ENCODE measurements at regions not wholly inside any gene's neighbourhood (a gene's known extent, or its start where the extent isn't known, plus 50 kb on each side); places are given as distances from the start of the nearest gene placed in this dataset.

GRCh38 chr10:35758076-35758475, 116.0 kb upstream of the FZD8 start:
- DNase-seq (ENCODE audit: low spot score) = no peak
- Histone ChIP-seq H3K14ac (ENCODE audit: low read length) (no peak overlapping the region), H3K4me3 (ENCODE audit: low read length in 2 of 2) (no peak overlapping the region), H4K91ac (ENCODE audit: low read depth, low read length, poor library complexity) (no peak overlapping the region), H3K9me3 (replicated peaks in 1 of 2; ENCODE audit: control insufficient read depth in 2 of 2, insufficient read depth in 1 of 2, low read depth in 1 of 2, low read length in 2 of 2) (peaks cover 0 to 2% of the 10 kb centered on the region in 2 donors), H2AFZ (ENCODE audit: low read length) (no peak overlapping the region), H3K36me3 (replicated peaks in 1 of 2; ENCODE audit: control insufficient read depth in 2 of 2, insufficient read depth in 2 of 2, low read length in 2 of 2) (no peaks in the 10 kb centered on the region), H3K9ac (ENCODE audit: low read depth, low read length, poor library complexity) (no peak overlapping the region), H2BK120ac (ENCODE audit: low read depth, low read length) (no peak overlapping the region), H2BK5ac (ENCODE audit: low read length) (no peak overlapping the region), H3K4me1 (ENCODE audit: control insufficient read depth in 2 of 2, insufficient read depth in 1 of 2, low read depth in 1 of 2, low read length in 2 of 2) (peaks cover 0 to 1% of the 10 kb centered on the region in 2 donors), H2BK15ac (ENCODE audit: low read length) (no peak overlapping the region), H2BK12ac (ENCODE audit: low read length) (no peak overlapping the region), H3K79me1 (ENCODE audit: low read depth, low read length) (no peaks in the 10 kb centered on the region), H3K27me3 (ENCODE audit: control insufficient read depth in 3 of 3, insufficient read depth in 3 of 3, low read depth in 1 of 3, low read length in 3 of 3) (no peaks in the 10 kb centered on the region), H3K4ac (ENCODE audit: low read length) (no peak overlapping the region), H3K4me2 (ENCODE audit: insufficient read depth, low read length, poor library complexity, severe bottlenecking) (no peak overlapping the region), H3K27ac (replicated peaks; ENCODE audit: low read length) (no peak overlapping the region), H4K8ac (ENCODE audit: low read depth, low read length) (no peak overlapping the region), H3K23ac (ENCODE audit: low read depth, low read length, poor library complexity) (no peak overlapping the region), H3K18ac (ENCODE audit: low read length) (no peak overlapping the region), H2AK5ac (ENCODE audit: low read depth, low read length) (no peak overlapping the region)
- WGBS, 2 donors (ENCODE audit: extremely low coverage in 2 of 2, insufficient read length in 2 of 2, insufficient replicate concordance in 1 of 2) = no CpG with 5 or more reads among the region's 9 CpGs

DNA sequence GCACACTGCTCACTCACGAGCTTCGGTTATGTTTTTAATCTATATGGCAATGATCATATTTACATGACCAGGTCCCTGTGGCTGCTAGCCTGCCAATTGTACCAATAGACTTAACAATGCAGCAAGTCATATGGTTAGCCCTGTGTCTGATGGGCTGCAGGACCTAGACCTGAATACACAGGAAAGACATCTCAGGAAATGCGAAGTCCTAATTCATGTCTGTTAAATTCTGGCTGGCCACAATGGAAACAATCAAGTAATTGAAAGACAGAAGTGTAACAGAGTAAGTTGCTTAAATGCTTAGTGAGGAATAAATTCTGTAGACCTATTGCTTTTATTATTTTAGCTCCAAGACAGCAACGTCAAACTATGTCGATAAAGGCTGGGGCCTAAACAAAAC, 112.4 kb upstream of the FZD8 start:
- Histone ChIP-seq H4K8ac (ENCODE audit: low read depth, low read length) (no peak overlapping the region), H3K14ac (ENCODE audit: low read length) (no peak overlapping the region), H3K9me3 (replicated peaks in 1 of 2; ENCODE audit: control insufficient read depth in 2 of 2, insufficient read depth in 1 of 2, low read depth in 1 of 2, low read length in 2 of 2) (peaks cover 0 to 2% of the 10 kb centered on the region in 2 donors), H2AK5ac (ENCODE audit: low read depth, low read length) (no peak overlapping the region), H3K79me1 (ENCODE audit: low read depth, low read length) (no peaks in the 10 kb centered on the region), H3K4me3 (ENCODE audit: low read length in 2 of 2) (no peak overlapping the region), H2AFZ (ENCODE audit: low read length) (no peak overlapping the region), H3K36me3 (replicated peaks in 1 of 2; ENCODE audit: control insufficient read depth in 2 of 2, insufficient read depth in 2 of 2, low read length in 2 of 2) (no peaks in the 10 kb centered on the region), H3K4me2 (ENCODE audit: insufficient read depth, low read length, poor library complexity, severe bottlenecking) (no peak overlapping the region), H2BK5ac (ENCODE audit: low read length) (no peak overlapping the region), H3K23ac (ENCODE audit: low read depth, low read length, poor library complexity) (no peak overlapping the region), H3K18ac (ENCODE audit: low read length) (no peak overlapping the region), H2BK120ac (ENCODE audit: low read depth, low read length) (no peak overlapping the region), H3K9ac (ENCODE audit: low read depth, low read length, poor library complexity) (no peak overlapping the region), H3K27me3 (ENCODE audit: control insufficient read depth in 3 of 3, insufficient read depth in 3 of 3, low read depth in 1 of 3, low read length in 3 of 3) (no peaks in the 10 kb centered on the region), H3K27ac (replicated peaks; ENCODE audit: low read length) (no peak overlapping the region), H4K91ac (ENCODE audit: low read depth, low read length, poor library complexity) (no peak overlapping the region), H3K4ac (ENCODE audit: low read length) (no peak overlapping the region), H2BK15ac (ENCODE audit: low read length) (no peak overlapping the region), H2BK12ac (ENCODE audit: low read length) (no peak overlapping the region), H3K4me1 (ENCODE audit: control insufficient read depth in 2 of 2, insufficient read depth in 1 of 2, low read depth in 1 of 2, low read length in 2 of 2) (peaks cover 2 to 9% of the 10 kb centered on the region in 2 donors)
- no peak for DNase-seq (ENCODE audit: low spot score)
- WGBS, 2 donors (ENCODE audit: extremely low coverage in 2 of 2, insufficient read length in 2 of 2, insufficient replicate concordance in 1 of 2) = no CpG with 5 or more reads among the region's 5 CpGs

- no CpG with 5 or more reads among the region's 11 CpGs for WGBS, 2 donors (ENCODE audit: extremely low coverage in 2 of 2, insufficient read length in 2 of 2, insufficient replicate concordance in 1 of 2)
- Histone ChIP-seq H3K4me1 (ENCODE audit: control insufficient read depth in 2 of 2, insufficient read depth in 1 of 2, low read depth in 1 of 2, low read length in 2 of 2) (peaks cover 2 to 9% of the 10 kb centered on the region in 2 donors), H2AK5ac (ENCODE audit: low read depth, low read length) (no peak overlapping the region), H3K36me3 (replicated peaks in 1 of 2; ENCODE audit: control insufficient read depth in 2 of 2, insufficient read depth in 2 of 2, low read length in 2 of 2) (no peaks in the 10 kb centered on the region), H3K27ac (replicated peaks; ENCODE audit: low read length) (no peak overlapping the region), H3K18ac (ENCODE audit: low read length) (peak overlapping the region; percentile 41), H4K91ac (ENCODE audit: low read depth, low read length, poor library complexity) (no peak overlapping the region), H2BK5ac (ENCODE audit: low read length) (no peak overlapping the region), H3K27me3 (ENCODE audit: control insufficient read depth in 3 of 3, insufficient read depth in 3 of 3, low read depth in 1 of 3, low read length in 3 of 3) (no peaks in the 10 kb centered on the region), H3K23ac (ENCODE audit: low read depth, low read length, poor library complexity) (no peak overlapping the region), H2BK12ac (ENCODE audit: low read length) (no peak overlapping the region), H2BK15ac (ENCODE audit: low read length) (no peak overlapping the region), H3K79me1 (ENCODE audit: low read depth, low read length) (no peaks in the 10 kb centered on the region), H3K4me3 (ENCODE audit: low read length in 2 of 2) (no peak overlapping the region), H3K14ac (ENCODE audit: low read length) (no peak overlapping the region), H2BK120ac (ENCODE audit: low read depth, low read length) (no peak overlapping the region), H3K9ac (ENCODE audit: low read depth, low read length, poor library complexity) (no peak overlapping the region), H3K9me3 (replicated peaks in 1 of 2; ENCODE audit: control insufficient read depth in 2 of 2, insufficient read depth in 1 of 2, low read depth in 1 of 2, low read length in 2 of 2) (no peaks in the 10 kb centered on the region), H3K4me2 (ENCODE audit: insufficient read depth, low read length, poor library complexity, severe bottlenecking) (no peak overlapping the region), H3K4ac (ENCODE audit: low read length) (no peak overlapping the region), H2AFZ (ENCODE audit: low read length) (no peak overlapping the region), H4K8ac (ENCODE audit: low read depth, low read length) (no peak overlapping the region)
- DNase-seq (ENCODE audit: low spot score) = no peak
These were observed 110.7 kb upstream of the FZD8 start for GRCh38 chr10:35752469-35753461.

DNA sequence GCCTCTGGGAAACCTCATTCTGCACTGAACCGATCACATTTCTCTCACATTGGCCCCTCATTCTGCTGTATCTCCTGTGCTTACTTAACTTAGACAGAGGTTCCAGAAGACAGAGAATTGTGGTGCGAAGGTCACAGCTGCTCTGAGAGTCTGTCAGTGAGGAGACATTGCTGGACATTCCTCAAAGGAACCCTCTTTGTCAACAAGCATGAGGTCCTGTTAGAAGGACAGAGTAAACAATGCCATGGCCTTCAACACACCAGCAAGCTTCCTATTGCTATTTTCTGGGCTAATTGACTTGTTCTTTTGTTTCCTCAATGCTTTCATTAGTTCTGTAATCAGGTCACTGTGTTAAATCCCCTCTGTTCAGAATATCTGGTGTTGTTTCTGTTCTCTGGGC, 109.3 kb upstream of the FZD8 start:
- H3K14ac ChIP-seq (ENCODE audit: low read length) = no peak overlapping the region
- H3K4ac ChIP-seq (ENCODE audit: low read length) = no peak overlapping the region
- H3K36me3 ChIP-seq (replicated peaks in 1 of 2; ENCODE audit: control insufficient read depth in 2 of 2, insufficient read depth in 2 of 2, low read length in 2 of 2) = no peaks in the 10 kb centered on the region
- H2BK15ac ChIP-seq (ENCODE audit: low read length) = no peak overlapping the region
- H4K91ac ChIP-seq (ENCODE audit: low read depth, low read length, poor library complexity) = no peak overlapping the region
- H3K4me2 ChIP-seq (ENCODE audit: insufficient read depth, low read length, poor library complexity, severe bottlenecking) = no peak overlapping the region
- WGBS, 2 donors (ENCODE audit: extremely low coverage in 2 of 2, insufficient read length in 2 of 2, insufficient replicate concordance in 1 of 2) = no CpG with 5 or more reads among the region's 2 CpGs
- H2AK5ac ChIP-seq (ENCODE audit: low read depth, low read length) = no peak overlapping the region
- no peak overlapping the region for H3K23ac ChIP-seq (ENCODE audit: low read depth, low read length, poor library complexity)
- DNase-seq (ENCODE audit: low spot score) = peak; percentile 4
- no peaks in the 10 kb centered on the region for H3K27me3 ChIP-seq (ENCODE audit: control insufficient read depth in 3 of 3, insufficient read depth in 3 of 3, low read depth in 1 of 3, low read length in 3 of 3)
- no peak overlapping the region for H2AFZ ChIP-seq (ENCODE audit: low read length)
- H2BK120ac ChIP-seq (ENCODE audit: low read depth, low read length) = no peak overlapping the region
- no peak overlapping the region for H4K8ac ChIP-seq (ENCODE audit: low read depth, low read length)
- no peaks in the 10 kb centered on the region for H3K79me1 ChIP-seq (ENCODE audit: low read depth, low read length)
- no peak overlapping the region for H3K4me3 ChIP-seq (ENCODE audit: low read length in 2 of 2)
- no peak overlapping the region for H3K18ac ChIP-seq (ENCODE audit: low read length)
- H2BK5ac ChIP-seq (ENCODE audit: low read length) = no peak overlapping the region
- no peak overlapping the region for H3K9ac ChIP-seq (ENCODE audit: low read depth, low read length, poor library complexity)
- no peak overlapping the region for H3K27ac ChIP-seq (replicated peaks; ENCODE audit: low read length)
- no peaks in the 10 kb centered on the region for H3K9me3 ChIP-seq (replicated peaks in 1 of 2; ENCODE audit: control insufficient read depth in 2 of 2, insufficient read depth in 1 of 2, low read depth in 1 of 2, low read length in 2 of 2)
- peaks cover 2 to 9% of the 10 kb centered on the region in 2 donors for H3K4me1 ChIP-seq (ENCODE audit: control insufficient read depth in 2 of 2, insufficient read depth in 1 of 2, low read depth in 1 of 2, low read length in 2 of 2)
- H2BK12ac ChIP-seq (ENCODE audit: low read length) = no peak overlapping the region

Data from neuronal stem cell (in vitro differentiated cells).